HEK293T (cell line): ENCODE measurements at regions not wholly inside any gene's neighbourhood (a gene's known extent, or its start where the extent isn't known, plus 50 kb on each side); places are given as distances from the start of the nearest gene placed in this dataset.
"Not testable (repeated sequence)": the region's sequence is repeated elsewhere in the genome, so short reads cannot be mapped to it uniquely, and the experiment has no call there.

Source experiments
- BHLHE40 ChIP-seq: fragments of 450-650 bp; IDR thresholded peaks from 2 replicates; pipeline ENCODE4 v1.6.1; 2016; ENCODE audit warnings: mild to moderate bottlenecking, moderate library complexity, borderline replicate concordance
- FOXK2 ChIP-seq: fragments of 450-650 bp; IDR thresholded peaks from 2 replicates; pipeline ENCODE4 v1.6.1; 2016; ENCODE audit warnings: mild to moderate bottlenecking
- LEF1 ChIP-seq: fragments of 450-650 bp; IDR thresholded peaks from 2 replicates; pipeline ENCODE4 v1.6.1; 2017; ENCODE audit warnings: mild to moderate bottlenecking, borderline replicate concordance

DNA sequence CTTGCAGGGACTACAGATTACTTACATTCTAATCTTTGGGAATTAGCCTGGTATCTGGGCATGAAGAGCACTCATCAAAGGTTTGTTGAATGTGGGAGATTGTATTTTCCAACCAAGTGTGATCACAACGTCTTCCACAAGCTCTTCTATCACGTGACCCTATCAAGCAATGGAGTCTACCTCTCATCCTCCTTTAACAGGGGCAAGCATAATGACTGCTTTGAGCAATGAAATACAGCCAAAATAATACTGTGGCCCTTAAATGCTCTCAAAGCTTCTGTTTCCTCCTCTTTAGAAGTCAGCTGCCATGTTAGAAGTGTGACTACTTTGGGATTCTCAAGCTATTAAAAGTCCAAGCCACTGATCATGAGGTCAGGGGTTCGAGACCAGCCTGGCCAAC, 794.2 kb upstream of the TPTE start:
- TF ChIP-seq BHLHE40, FOXK2, LEF1: not testable (repeated sequence)
